Spleen (tissue), 7 donors: ENCODE measurements at regions not wholly inside any gene's neighbourhood (a gene's known extent, or its start where the extent isn't known, plus 50 kb on each side); places are given as distances from the start of the nearest gene placed in this dataset.

ENCODE experiments used
- POLR2A ChIP-seq, 3 donors: fragments of 450-650 bp; IDR thresholded peaks; one replicate each; pipeline ENCODE4 v1.5.1; 2017; ENCODE audit warnings: antibody characterized with exemption in 3 of 3, mild to moderate bottlenecking in 1 of 3
- POLR2AphosphoS5 ChIP-seq, 3 donors: sonication (generic); formaldehyde crosslinking; IDR thresholded peaks; one replicate each; pipeline ENCODE4 v1.5.1; 2017; ENCODE audit warnings: antibody characterized with exemption in 3 of 3
- TF ChIP-seq, protein P1 (sequence below), 11 experiments: fragments of 200-600 bp in 7 of 11; fragments of 450-650 bp in 4 of 11; sonication (generic) in 4 of 11; IDR thresholded peaks in 8 of 11; conservative IDR thresholded peaks in 3 of 11; 1 replicate in 7 of 11; 2 replicates in 4 of 11; pipeline versions ENCODE4 v1.4.0 to v1.8.0; 2016 to 2021; ENCODE audit warnings: antibody characterized with exemption in 11 of 11, inconsistent platforms in 4 of 11, mild to moderate bottlenecking in 1 of 11
- donor health status: DM: no; HTN: no; CAD: no; lungs with moderate emphysema.
- donor health status: DM: no; HTN: no; CAD: no.
- donor health status: DM: no; HTN: no; CAD: no.

DNA sequence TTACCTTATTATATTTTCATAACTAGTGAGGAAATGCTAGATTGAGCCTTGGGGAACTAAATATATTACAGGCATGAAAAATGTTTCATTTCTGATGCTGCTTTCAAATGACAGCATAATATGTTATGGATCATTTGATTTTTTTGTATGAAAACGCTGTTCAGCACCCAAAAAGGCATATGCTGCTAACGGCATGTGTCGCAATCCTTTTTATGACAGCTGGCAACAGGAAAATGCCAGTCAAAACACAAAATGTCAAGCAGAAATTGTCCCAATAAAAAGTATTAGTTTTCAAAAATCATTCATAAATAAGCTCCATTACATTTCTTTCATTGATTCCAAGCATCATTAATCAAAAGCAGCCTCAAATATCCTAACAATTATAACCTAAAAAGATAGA is 1244.5 kb downstream of the PCDH7 start:
- TF ChIP-seq POLR2AphosphoS5 (IDR thresholded peaks at IDR 0.05): no peak
- TF ChIP-seq, protein P1, sequence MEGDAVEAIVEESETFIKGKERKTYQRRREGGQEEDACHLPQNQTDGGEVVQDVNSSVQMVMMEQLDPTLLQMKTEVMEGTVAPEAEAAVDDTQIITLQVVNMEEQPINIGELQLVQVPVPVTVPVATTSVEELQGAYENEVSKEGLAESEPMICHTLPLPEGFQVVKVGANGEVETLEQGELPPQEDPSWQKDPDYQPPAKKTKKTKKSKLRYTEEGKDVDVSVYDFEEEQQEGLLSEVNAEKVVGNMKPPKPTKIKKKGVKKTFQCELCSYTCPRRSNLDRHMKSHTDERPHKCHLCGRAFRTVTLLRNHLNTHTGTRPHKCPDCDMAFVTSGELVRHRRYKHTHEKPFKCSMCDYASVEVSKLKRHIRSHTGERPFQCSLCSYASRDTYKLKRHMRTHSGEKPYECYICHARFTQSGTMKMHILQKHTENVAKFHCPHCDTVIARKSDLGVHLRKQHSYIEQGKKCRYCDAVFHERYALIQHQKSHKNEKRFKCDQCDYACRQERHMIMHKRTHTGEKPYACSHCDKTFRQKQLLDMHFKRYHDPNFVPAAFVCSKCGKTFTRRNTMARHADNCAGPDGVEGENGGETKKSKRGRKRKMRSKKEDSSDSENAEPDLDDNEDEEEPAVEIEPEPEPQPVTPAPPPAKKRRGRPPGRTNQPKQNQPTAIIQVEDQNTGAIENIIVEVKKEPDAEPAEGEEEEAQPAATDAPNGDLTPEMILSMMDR (IDR thresholded peaks at IDR 0.05 in 8 of 11, conservative IDR thresholded peaks at IDR 0.05 in 3 of 11): no peak
- no peak for TF ChIP-seq POLR2A (IDR thresholded peaks at IDR 0.05)
